ENCODE measurements at regions not wholly inside any gene's neighbourhood (a gene's known extent, or its start where the extent isn't known, plus 50 kb on each side); places are given as distances from the start of the nearest gene placed in this dataset.

GRCh38 chr21:16667395-16667794, 845.4 kb upstream of the CXADR start:
- intact Hi-C loops (cut with DNase I): no loop called here
- no peak for DNase-seq (ENCODE audit: low spot score)

- intact Hi-C loops (cut with DNase I): no loop called here
- no peak for DNase-seq (ENCODE audit: low spot score)
Observed at GRCh38 chr21:16674949-16675348, 837.9 kb upstream of the CXADR start.

GRCh38 chr21:16676391-16676790, 836.5 kb upstream of the CXADR start:
- intact Hi-C loops (cut with DNase I): no loop called here
- DNase-seq (ENCODE audit: low spot score): no peak

- DNase-seq (ENCODE audit: low spot score): no peak
- intact Hi-C loops (cut with DNase I): no loop called here
Observed at GRCh38 chr21:16678429-16679160, 834.2 kb upstream of the CXADR start.

GRCh38 chr21:16695074-16695473, 817.8 kb upstream of the CXADR start:
- intact Hi-C loops (cut with DNase I): no loop called here
- DNase-seq (ENCODE audit: low spot score): no peak

GRCh38 chr21:16707274-16707673, 805.6 kb upstream of the CXADR start:
- DNase-seq (ENCODE audit: low spot score): no peak
- intact Hi-C loops (cut with DNase I): no loop called here

GRCh38 chr21:16708101-16708835, 804.6 kb upstream of the CXADR start:
- intact Hi-C loops (cut with DNase I): no loop called here
- DNase-seq (ENCODE audit: low spot score): no peak

GRCh38 chr21:16709866-16710550, 802.8 kb upstream of the CXADR start:
- intact Hi-C loops (cut with DNase I): no loop called here
- no peak for DNase-seq (ENCODE audit: low spot score)

- intact Hi-C loops (cut with DNase I): no loop called here
Observed at GRCh38 chr21:16711757-16712156, 801.1 kb upstream of the CXADR start.

GRCh38 chr21:16713331-16714117, 799.3 kb upstream of the CXADR start:
- intact Hi-C loops (cut with DNase I): no loop called here
- no peak for DNase-seq (ENCODE audit: low spot score)

More at GRCh38 chr21:16711757-16712156, 801.1 kb upstream of the CXADR start:
- DNase-seq (ENCODE audit: low spot score): no peak

GRCh38 chr21:16740511-16740910, 772.3 kb upstream of the CXADR start:
- DNase-seq (ENCODE audit: low spot score): no peak
- intact Hi-C loops (cut with DNase I): no loop called here

- DNase-seq (ENCODE audit: low spot score): peak; percentile 79
- intact Hi-C loops (cut with DNase I): no loop called here
Observed at GRCh38 chr21:16741141-16741665, 771.6 kb upstream of the CXADR start.

GRCh38 chr21:16742131-16742641, 770.7 kb upstream of the CXADR start:
- no peak for DNase-seq (ENCODE audit: low spot score)
- intact Hi-C loops (cut with DNase I): no loop called here

- DNase-seq (ENCODE audit: low spot score): no peak
- intact Hi-C loops (cut with DNase I): no loop called here
Observed at GRCh38 chr21:16742741-16743140, 770.1 kb upstream of the CXADR start.

GRCh38 chr21:16743317-16743716, 769.5 kb upstream of the CXADR start:
- no peak for DNase-seq (ENCODE audit: low spot score)
- intact Hi-C loops (cut with DNase I): no loop called here

GRCh38 chr21:16750926-16751325, 761.9 kb upstream of the CXADR start:
- intact Hi-C loops (cut with DNase I): no loop called here
- no peak for DNase-seq (ENCODE audit: low spot score)

- no peak for DNase-seq (ENCODE audit: low spot score)
- intact Hi-C loops (cut with DNase I): no loop called here
Observed at GRCh38 chr21:16751695-16752474, 761.0 kb upstream of the CXADR start.

- no peak for DNase-seq (ENCODE audit: low spot score)
- intact Hi-C loops (cut with DNase I): no loop called here
Observed at GRCh38 chr21:16752475-16752857, 760.4 kb upstream of the CXADR start.

Measured in posterior vena cava (tissue), 2 donors.